Parathyroid adenoma (tissue), 2 donors: ENCODE measurements at regions not wholly inside any gene's neighbourhood (a gene's known extent, or its start where the extent isn't known, plus 50 kb on each side); places are given as distances from the start of the nearest gene placed in this dataset.

Experiments used
- H2AFZ ChIP-seq: fragments of 300-600 bp; sonication (generic); one replicate; pipeline ENCODE4 v1.7.0; 2017; ENCODE audit warnings: antibody characterized with exemption, mild to moderate bottlenecking
- H3K27ac ChIP-seq: fragments of 300-600 bp; sonication (generic); one replicate; pipeline ENCODE4 v1.7.0; 2017
- H3K27me3 ChIP-seq: fragments of 300-600 bp; sonication (generic); one replicate; pipeline ENCODE4 v1.7.0; 2017; ENCODE audit warnings: low read length; ENCODE audit not compliant: control insufficient read depth, insufficient read depth
- H3K36me3 ChIP-seq: fragments of 300-600 bp; sonication (generic); one replicate; pipeline ENCODE4 v1.7.0; 2017; ENCODE audit warnings: low read length; ENCODE audit not compliant: control insufficient read depth, insufficient read depth
- H3K4me1 ChIP-seq: fragments of 300-600 bp; sonication (generic); one replicate; pipeline ENCODE4 v1.7.0; 2017; ENCODE audit warnings: control low read depth
- H3K4me2 ChIP-seq: fragments of 300-600 bp; sonication (generic); one replicate; pipeline ENCODE4 v1.7.0; 2017; ENCODE audit warnings: low read length
- H3K4me3 ChIP-seq: fragments of 300-600 bp; sonication (generic); one replicate; pipeline ENCODE4 v1.7.0; 2017; ENCODE audit warnings: low read depth, low read length
- H3K79me2 ChIP-seq: fragments of 300-600 bp; sonication (generic); one replicate; pipeline ENCODE4 v1.7.0; 2017; ENCODE audit warnings: control low read depth
- H3K9ac ChIP-seq: fragments of 300-600 bp; sonication (generic); one replicate; pipeline ENCODE4 v1.7.0; 2017; ENCODE audit warnings: mild to moderate bottlenecking
- H3K9me3 ChIP-seq: fragments of 300-600 bp; sonication (generic); one replicate; pipeline ENCODE4 v1.7.0; 2017; ENCODE audit warnings: low read length; ENCODE audit not compliant: control insufficient read depth
- TF ChIP-seq, protein P1 (sequence below): fragments of 300-600 bp; sonication (generic); IDR thresholded peaks from one replicate; pipeline ENCODE4 v1.7.0; 2017; ENCODE audit warnings: antibody characterized with exemption, mild to moderate bottlenecking
- donor health status: primary hyperparathyroidism.

GRCh38 chr9:92176068-92176799 is 61.0 kb upstream of the SPTLC1 start:
- H3K79me2 ChIP-seq, result no peaks in the 10 kb centered on the region
- no peaks in the 10 kb centered on the region for H3K4me1 ChIP-seq
- no peak overlapping the region for H3K9ac ChIP-seq
- no peak overlapping the region for H2AFZ ChIP-seq
- TF ChIP-seq, protein P1, sequence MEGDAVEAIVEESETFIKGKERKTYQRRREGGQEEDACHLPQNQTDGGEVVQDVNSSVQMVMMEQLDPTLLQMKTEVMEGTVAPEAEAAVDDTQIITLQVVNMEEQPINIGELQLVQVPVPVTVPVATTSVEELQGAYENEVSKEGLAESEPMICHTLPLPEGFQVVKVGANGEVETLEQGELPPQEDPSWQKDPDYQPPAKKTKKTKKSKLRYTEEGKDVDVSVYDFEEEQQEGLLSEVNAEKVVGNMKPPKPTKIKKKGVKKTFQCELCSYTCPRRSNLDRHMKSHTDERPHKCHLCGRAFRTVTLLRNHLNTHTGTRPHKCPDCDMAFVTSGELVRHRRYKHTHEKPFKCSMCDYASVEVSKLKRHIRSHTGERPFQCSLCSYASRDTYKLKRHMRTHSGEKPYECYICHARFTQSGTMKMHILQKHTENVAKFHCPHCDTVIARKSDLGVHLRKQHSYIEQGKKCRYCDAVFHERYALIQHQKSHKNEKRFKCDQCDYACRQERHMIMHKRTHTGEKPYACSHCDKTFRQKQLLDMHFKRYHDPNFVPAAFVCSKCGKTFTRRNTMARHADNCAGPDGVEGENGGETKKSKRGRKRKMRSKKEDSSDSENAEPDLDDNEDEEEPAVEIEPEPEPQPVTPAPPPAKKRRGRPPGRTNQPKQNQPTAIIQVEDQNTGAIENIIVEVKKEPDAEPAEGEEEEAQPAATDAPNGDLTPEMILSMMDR, result no peak
- no peak overlapping the region for H3K4me3 ChIP-seq
- no peaks in the 10 kb centered on the region for H3K9me3 ChIP-seq
- H3K4me2 ChIP-seq, result no peak overlapping the region
- H3K36me3 ChIP-seq, result no peaks in the 10 kb centered on the region
- no peaks in the 10 kb centered on the region for H3K27me3 ChIP-seq
- H3K27ac ChIP-seq, result no peak overlapping the region

DNA sequence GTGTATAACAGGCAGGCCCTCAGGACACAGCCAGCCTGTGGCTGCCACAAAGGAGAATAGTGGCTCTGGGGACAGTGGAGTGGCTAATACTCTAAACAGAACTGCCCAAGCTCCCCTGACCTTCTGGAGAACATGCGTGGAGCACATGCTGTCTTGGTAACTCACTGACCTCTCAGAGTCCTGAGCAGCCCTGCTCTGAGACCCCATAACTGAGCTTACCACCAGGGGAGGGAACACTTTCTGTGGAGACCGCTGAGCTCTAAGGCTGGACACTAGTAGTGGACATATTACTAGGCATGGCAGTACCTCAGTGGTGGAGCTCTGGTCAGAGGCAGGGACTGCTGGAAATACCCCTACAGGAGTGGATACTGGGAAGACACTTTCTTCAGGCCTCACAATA is 60.2 kb upstream of the SPTLC1 start:
- Histone ChIP-seq H3K79me2 (no peaks in the 10 kb centered on the region), H2AFZ (no peak overlapping the region), H3K4me1 (no peaks in the 10 kb centered on the region), H3K36me3 (no peaks in the 10 kb centered on the region), H3K9ac (no peak overlapping the region), H3K27ac (no peak overlapping the region), H3K4me3 (no peak overlapping the region), H3K4me2 (no peak overlapping the region), H3K9me3 (no peaks in the 10 kb centered on the region), H3K27me3 (no peaks in the 10 kb centered on the region)
- TF ChIP-seq, protein P1, result no peak

GRCh38 chr9:92173318-92173717 is 58.1 kb upstream of the SPTLC1 start:
- TF ChIP-seq, protein P1, result no peak
- H3K4me2 ChIP-seq, result no peak overlapping the region
- H2AFZ ChIP-seq, result no peak overlapping the region
- H3K9ac ChIP-seq, result no peak overlapping the region
- no peak overlapping the region for H3K27ac ChIP-seq
- H3K4me1 ChIP-seq, result no peaks in the 10 kb centered on the region
- H3K36me3 ChIP-seq, result no peaks in the 10 kb centered on the region
- H3K27me3 ChIP-seq, result no peaks in the 10 kb centered on the region
- no peaks in the 10 kb centered on the region for H3K79me2 ChIP-seq
- H3K9me3 ChIP-seq, result no peaks in the 10 kb centered on the region
- H3K4me3 ChIP-seq, result no peak overlapping the region

DNA sequence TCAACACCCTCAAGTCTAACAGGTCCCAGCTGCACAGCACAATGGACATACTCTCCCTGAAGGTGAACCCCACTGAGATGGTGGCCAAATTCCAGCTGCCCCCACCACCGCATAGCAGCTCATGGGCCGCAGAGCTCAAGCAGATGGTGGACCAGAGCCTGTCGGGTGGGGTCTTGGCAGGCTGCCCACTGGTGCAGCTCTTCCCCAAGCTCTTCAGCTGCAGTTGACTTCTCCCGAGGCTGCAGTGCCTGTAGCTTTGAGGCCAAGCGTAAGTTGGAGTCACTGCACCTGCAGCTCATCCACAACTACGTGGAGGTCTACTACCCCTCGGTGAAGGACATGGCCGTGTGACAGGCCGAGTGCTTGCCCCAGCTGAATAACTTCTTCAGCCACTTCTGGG is 56.6 kb upstream of the SPTLC1 start:
- TF ChIP-seq, protein P1, result no peak
- Histone ChIP-seq H2AFZ (no peak overlapping the region), H3K4me3 (no peak overlapping the region), H3K27me3 (no peaks in the 10 kb centered on the region), H3K79me2 (no peaks in the 10 kb centered on the region), H3K4me2 (no peak overlapping the region), H3K36me3 (no peaks in the 10 kb centered on the region), H3K27ac (no peak overlapping the region), H3K9me3 (no peaks in the 10 kb centered on the region), H3K4me1 (no peaks in the 10 kb centered on the region), H3K9ac (no peak overlapping the region)

DNA sequence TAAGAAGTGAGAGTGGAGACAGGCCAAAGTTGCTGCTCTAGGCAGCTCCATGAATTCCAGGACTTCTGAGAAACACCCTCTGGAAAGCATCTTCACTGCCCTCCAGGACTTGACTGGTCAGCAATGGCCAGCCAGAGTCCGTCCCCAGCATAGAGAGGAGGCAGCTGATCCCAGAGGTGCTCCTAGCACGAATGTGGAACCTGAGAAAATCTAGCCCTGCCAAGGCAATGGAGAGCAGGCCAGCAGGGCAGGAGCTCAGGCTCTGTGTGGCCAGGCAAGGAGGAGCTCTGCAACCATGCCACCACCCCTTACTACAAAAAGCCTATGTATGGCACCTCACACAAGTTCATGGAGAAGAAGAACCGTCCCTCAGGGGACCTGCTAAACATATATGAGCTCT is 56.1 kb upstream of the SPTLC1 start:
- Histone ChIP-seq H3K36me3 (no peaks in the 10 kb centered on the region), H3K27ac (no peak overlapping the region), H3K9ac (no peak overlapping the region), H3K4me3 (no peak overlapping the region), H3K4me2 (no peak overlapping the region), H3K4me1 (no peaks in the 10 kb centered on the region), H3K27me3 (no peaks in the 10 kb centered on the region), H3K79me2 (no peaks in the 10 kb centered on the region), H2AFZ (no peak overlapping the region), H3K9me3 (no peaks in the 10 kb centered on the region)
- TF ChIP-seq, protein P1, result no peak
